HG02642 (cell line): ENCODE measurements at regions not wholly inside any gene's neighbourhood (a gene's known extent, or its start where the extent isn't known, plus 50 kb on each side); places are given as distances from the start of the nearest gene placed in this dataset.

ENCODE experiments used
- ATAC-seq: cut with Tn5 transposase; IDR thresholded peaks from one replicate; pipeline ENCODE4 v1.9.1; 2021; ENCODE audit warnings: mild to moderate bottlenecking; ENCODE audit not compliant: unreplicated experiment, poor library complexity

DNA sequence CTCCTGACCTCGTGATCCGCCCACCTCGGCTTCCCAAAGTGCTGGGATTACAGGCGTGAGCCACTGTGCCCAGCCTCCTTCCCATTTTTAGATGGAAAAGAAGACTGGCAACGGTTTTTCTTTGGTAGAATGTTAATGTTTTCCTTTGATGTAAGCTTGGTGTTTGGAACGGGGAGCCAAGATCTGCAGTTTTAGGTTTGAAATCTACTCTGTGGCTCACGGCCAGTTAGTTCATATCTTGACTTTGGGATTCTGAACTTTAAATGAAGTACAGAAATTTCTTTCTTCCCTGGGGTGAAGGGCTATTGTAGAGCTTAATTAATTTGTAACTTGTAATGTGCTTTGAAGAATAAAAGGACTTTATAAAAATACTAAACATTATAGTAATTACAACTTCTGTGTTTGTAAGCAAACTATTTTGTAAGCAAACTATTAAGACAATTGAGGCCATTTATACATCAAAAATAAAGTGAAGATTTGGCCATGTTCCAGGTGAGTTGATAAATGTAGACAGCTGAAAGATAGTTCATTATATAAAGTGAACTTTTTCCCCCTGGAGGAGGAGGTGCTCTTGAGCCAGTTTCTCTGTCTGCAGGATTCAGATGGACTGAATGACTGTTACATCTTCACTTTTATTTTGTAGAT, 117.1 kb upstream of the TUT7 start:
- no peak for ATAC-seq

DNA sequence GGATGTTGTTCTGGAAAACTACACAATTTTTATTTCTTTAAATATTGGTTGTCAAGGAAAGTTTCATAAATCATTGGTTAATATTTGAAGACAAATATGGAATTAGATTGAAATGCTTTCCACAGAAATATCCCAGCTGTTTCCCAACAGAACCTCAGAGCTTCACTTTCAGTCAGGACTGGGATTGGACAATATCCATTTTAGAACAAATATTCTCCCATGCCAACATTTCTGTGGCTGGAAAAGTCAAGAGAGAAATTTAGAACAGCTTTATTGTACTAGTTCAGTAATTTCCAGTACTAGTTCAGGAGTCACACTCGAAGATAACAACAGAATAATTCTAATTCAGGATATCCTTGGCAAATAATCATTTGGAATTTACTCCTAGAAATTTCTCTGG, 116.1 kb upstream of the TUT7 start:
- ATAC-seq, result no peak

DNA sequence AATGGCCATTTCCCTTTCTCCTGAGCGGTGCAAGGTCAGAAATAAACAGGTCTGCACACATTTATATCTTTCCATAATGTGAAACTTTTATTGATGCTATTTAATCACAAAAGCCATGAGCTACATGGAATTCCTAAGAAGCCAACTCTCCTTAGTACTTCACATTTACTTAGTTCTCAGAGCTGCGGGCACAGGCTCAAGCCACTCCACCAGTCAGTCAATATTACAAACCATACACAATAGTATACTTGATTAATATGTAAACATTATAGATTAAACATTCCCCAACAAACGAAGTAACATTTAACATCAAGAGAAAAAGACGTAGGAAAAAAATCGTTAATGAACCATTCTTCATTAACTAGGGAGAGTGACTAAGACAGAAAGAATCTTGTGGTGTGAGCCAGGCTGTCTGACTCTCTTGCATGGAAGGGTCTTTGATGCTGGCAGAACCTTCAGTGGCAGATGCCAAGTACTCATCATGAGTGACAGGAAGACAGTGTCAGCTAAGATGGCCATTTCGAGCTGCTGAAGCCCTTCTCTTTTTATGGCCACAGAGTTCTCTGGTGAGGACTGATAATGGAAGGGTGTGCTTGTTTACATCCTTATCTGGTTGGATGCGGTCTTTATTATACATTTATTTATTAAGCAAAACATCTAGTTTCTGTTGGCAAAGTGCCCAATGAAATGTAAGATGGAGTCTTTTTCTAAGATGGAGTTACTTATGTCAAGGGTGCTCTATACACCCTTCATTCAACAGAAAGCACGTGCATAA, 115.5 kb upstream of the TUT7 start:
- ATAC-seq, result no peak

DNA sequence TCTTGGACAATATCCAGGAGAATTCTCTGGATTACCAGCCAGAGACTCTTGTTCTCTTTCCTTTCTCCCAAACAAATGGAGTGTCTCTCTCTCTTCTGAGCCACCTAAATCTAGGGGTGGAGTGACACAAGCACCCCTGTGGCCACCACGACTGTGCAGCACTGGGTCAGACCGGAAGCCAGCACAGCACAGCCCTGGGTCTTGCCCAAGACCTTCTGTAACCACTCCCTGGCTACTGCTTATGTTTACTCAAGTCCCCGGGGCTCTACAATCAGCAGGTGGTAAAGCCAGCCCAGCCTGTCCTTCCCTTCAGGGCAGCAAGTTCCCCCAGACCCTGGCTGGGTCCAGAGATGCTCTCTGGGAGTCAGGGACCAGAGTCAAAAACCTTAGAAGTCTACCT, 110.0 kb upstream of the TUT7 start:
- ATAC-seq, result no peak

DNA sequence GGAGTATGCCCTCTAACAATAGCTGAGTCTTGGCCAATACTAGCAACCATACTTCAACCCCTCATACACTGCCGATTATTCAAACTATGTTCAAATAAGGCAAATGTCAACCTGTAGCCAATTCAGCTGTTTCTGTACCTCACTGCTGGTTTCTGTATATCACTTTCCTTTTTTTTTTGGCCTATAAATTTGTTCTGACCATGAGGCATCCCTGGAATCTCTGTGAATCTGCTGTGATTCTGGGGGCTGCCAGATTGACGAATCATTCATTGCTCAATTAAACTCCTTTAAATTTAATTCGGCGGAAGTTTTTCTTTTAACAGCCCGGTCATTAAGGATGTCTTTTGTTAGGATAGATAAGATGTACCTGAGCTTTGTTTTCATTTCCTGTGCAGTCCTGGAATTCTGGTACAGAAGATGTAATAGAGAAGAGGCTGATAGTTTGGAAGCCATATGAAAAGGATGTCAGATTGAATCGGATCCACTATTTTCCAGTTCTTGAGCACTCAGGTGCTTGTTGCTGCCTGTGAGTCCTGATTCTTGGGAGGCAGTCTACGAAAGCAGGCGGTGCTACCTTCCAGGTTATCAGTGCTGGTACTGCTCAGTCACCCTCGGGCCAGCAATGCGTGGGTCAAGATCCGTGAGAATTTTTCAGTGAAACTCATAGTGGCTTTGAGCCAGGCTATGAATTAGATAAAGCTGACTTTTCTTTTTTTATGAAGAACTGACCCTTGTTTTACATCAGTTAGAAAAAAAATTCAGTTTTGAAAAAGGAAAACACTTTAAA, 106.2 kb upstream of the TUT7 start:
- ATAC-seq, result no peak

DNA sequence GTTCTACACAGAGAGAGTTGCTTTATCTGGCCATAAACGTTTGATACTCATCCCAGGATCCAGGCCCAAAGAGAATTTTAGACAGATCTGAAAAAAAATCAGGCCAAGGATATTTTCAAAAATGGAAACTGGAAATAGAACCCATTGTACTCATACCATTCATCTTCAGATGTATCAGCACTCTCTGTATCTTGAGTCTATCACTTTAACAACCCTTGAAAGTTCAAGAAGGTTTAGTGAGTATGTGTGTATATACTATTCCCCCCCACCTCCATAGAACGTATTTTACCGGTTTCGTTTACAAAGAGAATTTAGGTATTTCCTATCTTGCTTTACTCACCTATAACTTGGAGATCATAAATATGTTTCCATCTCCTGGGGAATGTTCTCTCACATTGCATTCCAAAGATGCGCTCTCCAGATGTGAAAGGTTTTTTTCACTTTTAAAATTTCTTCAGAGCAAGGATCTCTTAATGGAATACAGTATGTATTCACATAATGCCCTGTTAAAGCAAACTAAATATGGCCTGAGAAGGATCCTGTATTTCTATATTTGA, 105.5 kb upstream of the TUT7 start:
- ATAC-seq, result no peak

DNA sequence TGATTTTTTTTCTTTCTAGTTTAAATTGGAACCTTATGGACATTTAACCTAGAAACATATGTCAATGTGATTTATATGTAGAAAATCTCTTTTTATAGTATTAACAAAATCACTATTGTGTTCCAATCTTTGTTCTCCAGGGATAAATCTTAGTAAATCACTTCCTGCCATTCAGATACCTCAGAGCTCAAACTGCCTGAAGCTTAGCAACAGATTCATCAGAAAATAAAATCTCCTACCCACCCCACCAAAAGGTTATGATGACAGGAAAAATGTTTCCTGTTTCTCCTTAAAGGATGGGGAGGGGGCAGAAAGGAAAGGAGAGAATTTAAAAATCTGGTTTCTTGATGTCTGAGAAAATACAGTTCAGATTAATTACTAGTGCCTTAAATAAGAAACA, 105.0 kb upstream of the TUT7 start:
- ATAC-seq, result no peak

DNA sequence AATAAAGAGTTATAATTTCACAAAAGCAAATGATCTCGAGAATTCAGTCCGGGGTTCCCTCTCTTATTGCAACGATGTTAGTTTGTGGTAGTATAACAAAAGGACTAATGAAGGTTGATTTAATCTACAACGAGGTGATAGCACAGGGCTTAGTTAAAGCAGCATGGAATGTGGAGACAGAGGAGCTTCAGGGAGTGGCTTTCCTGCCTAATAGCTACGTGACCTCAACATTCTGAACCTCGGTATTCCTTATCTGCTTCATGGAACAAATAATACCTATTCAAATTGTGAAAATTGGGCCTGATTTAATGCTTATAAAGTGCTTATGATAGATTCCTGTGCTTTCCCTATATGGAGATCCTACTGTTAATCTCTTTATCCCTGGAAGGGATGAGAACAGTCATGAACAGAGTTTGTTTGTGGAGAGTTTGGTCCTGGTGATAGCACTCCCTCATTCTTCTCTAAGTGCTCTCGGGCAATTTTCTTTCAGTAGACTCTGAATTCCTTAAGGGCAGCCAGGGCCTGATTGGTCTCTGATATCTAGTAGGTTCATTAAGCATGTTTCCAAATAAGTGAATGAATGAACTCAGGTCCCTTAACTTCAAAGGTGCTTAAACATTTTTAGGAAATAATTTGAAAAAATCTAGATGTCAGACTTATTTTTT, 104.1 kb upstream of the TUT7 start:
- no peak for ATAC-seq

DNA sequence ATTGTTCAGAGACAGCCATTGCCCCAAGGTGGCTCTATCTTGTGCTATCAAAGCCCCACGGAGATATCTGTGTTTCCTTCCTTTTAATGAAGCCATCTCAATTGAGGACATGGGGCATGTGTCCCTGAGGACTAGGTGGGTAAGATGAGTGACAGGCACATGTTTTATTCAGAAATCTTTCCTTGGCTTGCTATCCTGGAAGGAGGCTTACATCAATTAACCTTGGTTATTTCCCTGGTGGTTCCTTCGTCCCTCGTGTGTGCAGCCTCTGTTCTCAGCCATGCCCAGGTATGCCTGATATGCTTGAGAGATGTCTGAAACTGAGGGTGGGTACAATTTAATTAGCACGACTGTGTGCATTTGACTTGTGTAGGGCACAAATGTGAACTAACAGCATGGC, 102.2 kb upstream of the TUT7 start:
- no peak for ATAC-seq

DNA sequence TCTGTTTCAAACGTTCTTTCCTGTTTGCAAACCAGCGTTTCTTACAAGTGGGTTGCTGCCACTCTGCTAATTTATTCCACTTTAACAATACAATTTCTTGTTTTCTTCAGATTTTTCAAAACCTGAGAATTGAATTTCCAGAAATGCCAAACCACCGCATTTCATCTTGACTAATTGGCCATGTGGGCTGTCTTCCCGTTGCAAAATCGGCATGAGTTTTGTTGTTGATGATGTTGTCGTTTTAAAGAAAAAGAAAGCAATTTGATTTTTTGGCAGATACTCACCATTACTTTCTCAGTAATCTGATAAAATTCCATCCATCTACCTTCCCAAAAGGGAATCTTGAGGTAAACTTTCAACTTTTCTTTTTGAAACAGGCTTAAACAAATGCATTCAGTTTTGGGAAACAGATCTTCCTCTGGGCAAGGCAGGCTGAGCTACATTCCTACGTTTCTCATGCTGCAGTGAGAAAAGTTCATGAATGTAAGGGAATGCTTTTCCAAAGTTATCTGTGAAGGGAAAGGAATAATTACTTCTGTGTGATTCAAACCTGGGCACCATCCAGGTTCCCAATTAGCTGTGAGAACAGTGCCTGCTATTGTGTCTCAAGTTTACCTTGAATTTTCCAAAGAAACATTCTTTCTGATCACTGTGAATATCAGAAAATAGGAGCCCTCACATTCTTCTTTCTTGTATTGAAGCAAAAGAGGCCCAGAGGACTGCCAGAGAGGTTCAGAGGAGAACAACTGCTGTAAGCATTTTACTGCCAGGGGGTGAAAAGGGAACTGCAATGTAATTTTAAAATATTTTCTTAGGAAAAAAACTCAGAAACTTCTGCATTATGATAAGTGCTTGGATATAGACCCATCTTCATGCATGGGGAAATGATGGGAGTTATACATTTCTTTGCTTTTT, 100.7 kb upstream of the TUT7 start:
- ATAC-seq, result no peak

DNA sequence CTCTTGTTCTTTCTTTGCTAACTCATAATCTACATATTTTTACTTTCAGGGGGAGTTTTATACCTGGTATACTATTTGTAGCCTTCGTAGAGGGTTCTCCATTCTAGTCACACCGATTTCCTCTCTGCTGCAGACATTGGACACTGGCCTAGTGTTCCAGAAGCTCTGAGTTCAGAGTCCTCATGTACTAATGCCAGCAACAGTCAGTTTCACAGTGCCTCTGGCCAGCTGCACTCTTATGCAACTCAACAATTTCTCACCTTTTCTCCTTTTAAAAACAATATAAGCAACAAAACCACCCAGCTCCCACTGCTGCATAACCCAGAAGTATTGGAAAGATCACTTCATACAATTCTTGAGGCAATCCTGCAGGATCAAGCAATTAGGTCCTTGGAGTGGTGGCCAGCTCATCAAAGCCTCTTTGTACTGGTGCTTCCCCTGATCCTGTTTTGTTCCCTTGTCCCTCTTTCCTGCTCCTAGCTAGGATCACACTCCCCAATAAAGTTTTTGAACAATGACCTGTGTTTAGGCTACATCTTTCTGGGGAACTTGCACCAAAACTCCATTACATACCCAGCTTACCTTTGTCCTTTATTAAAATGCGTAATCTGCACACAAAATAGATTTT, 98.1 kb upstream of the TUT7 start:
- no peak for ATAC-seq

DNA sequence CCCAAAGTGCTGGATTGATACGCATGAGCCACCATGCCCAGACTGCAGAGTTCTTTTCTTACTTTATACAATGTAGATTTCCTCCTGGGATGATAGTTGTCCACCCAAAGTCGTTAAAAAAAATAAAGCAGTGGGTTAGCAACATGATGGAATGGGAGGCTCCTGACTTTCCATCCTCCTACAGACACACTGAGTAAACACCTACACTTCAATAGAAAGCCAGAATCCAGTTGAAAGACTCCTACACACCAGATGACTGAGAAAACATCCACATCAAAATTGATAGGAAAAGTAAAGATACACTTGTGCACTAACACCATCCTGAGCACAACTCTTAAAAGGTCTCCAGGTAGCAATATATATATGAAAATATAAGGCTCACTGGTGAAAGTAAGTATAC, 95.0 kb upstream of the TUT7 start:
- no peak for ATAC-seq

DNA sequence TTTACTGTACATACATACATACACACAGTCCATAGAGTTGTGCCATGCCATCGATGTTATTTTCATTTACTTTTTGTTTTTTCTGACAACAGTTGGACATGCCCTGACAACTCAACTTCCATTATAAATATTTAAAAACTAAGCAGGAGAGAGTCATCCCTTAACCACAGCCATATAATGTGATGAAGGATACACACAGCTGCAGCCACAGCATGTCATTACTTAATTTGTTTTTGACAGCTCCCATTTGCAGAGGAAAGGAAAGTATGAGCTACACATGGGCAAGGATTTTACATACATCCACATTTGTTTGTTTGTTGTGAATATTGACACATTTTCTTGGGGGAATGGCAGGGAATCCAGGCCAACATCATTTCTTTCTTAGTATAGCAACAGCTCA, 91.5 kb upstream of the TUT7 start:
- ATAC-seq, result no peak

DNA sequence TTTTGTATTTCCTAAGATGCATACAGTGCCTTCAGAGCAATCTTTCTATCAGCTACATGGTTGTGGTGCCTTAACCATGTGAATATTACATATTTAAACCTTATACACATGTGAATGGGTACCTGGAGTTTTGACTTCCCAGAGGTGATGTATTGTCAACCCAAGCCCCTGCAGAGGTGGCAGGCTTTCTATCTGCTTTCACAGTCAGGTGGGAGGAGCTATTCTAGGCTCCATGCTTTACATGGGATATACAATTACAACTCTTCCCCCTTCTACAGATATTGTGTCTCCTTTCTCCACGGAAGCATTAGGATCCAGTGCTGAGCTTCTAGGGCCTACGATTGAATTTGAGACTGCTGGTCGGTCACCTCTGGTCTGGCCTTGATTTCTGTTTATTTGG, 89.8 kb upstream of the TUT7 start:
- ATAC-seq, result no peak

DNA sequence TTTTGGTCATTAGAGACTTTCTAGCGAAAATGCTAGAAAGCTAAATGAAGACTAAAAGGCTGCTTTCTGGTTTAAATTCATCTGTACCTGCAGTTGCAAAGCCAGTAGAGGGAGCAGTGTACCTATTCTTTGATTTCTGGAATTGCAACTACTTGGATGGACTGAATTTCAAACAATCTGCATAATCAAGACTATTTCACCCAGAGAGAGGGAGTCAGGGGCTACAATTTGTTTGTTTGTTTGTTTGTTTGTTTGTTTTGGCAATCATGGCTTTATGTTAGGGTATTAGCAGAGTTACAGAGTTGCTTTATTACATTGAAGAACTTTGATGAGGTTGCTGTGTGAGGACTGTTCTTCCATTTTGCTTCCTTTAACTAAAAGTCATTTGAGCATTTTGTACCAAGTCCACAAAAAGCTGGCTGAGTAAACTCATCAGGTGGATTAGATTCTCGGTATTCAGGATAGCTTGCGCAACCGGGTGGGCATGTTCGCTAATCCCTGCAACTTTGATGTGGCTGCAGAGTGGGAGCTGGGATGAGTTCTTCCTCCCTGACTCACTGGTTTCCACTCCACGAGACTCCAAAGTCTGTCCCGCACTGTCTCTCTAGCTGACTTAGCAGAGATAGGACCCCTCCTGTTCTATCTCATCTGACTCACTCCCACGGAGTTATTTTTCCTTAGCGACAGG, 80.0 kb upstream of the TUT7 start:
- ATAC-seq, result no peak

DNA sequence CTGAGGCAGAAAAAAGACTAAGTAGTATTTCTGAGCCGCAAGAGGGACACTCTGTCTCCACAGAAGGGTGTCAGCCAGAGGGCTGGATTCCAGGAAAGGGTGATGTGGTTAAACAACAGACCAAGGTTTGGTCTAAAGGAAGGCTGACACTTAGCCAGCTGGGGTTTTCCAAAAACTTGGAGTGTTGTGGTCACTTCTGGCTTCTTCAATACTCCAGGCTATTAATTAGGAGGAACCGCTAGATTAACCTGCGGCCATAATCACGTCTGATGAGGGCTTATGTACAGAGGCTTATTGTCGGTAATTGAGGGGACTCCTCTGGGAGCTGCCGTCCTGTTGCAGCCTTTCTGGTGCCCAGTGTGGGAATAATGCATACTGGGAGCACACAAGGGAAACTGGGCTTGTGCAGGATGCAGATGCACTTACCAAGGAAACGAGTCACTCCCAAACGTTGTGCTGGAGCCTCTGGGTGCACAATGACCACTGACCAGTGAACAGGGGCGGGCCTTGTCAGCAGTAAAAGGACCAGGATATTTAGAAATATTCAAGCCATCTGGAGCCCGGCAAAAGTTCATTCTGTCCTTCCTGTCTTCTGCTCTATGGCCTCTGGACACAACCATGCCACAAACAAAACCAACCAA, 70.2 kb upstream of the TUT7 start:
- no peak for ATAC-seq

DNA sequence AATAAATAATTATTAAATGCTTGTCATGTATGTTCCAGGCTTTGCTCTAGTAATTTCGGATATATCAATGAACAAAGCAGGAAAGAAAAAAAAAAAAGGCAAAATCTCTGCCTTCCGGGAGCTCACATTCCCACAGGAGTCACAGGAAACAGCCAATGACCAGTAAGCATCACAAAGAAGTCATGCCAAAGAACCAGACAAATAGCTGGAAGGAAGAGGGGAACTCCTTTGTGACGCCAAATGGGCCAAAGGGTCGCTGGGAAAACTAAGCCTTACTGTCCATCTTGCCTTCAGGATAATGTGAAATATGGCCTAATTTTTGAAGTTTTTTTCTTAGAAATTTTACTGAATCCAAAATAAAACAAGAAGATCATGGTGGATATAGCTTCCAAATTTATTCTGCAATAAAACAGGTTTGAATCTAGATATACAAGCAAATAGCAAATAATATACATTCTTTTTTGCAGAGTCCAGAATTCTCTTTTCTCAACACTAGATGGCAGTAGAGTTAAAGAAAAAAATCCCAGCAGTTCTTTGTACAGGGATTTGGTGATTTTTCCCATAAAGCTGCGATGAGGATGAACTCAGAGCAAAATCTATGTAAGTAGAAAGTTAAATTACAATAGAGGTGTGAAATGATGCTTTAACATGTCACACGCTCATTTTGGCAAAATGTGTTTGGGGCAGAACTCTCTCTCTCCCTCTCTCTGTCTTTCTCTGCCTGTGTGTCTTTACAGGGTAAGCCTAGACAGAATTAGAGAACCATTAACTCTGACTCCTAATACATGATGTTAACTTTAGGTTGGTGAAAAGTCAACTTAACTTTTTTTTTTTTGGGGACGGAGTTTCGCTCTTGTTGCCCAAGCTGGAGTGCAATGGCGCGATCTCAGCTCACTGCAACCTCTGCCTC, 60.0 kb upstream of the TUT7 start:
- no peak for ATAC-seq
